ENCODE measurements at regions not wholly inside any gene's neighbourhood (a gene's known extent, or its start where the extent isn't known, plus 50 kb on each side); places are given as distances from the start of the nearest gene placed in this dataset.

GRCh38 chr5:29077451-29077850, 2039.1 kb upstream of the CDH9 start:
- no peak for TF ChIP-seq POLR2A (IDR thresholded peaks at IDR 0.05)
- TF ChIP-seq, protein P1, sequence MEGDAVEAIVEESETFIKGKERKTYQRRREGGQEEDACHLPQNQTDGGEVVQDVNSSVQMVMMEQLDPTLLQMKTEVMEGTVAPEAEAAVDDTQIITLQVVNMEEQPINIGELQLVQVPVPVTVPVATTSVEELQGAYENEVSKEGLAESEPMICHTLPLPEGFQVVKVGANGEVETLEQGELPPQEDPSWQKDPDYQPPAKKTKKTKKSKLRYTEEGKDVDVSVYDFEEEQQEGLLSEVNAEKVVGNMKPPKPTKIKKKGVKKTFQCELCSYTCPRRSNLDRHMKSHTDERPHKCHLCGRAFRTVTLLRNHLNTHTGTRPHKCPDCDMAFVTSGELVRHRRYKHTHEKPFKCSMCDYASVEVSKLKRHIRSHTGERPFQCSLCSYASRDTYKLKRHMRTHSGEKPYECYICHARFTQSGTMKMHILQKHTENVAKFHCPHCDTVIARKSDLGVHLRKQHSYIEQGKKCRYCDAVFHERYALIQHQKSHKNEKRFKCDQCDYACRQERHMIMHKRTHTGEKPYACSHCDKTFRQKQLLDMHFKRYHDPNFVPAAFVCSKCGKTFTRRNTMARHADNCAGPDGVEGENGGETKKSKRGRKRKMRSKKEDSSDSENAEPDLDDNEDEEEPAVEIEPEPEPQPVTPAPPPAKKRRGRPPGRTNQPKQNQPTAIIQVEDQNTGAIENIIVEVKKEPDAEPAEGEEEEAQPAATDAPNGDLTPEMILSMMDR (IDR thresholded peaks at IDR 0.05) = no peak

All from body of pancreas (tissue), 4 donors.